Mesendoderm (in vitro differentiated cells): ENCODE measurements at regions not wholly inside any gene's neighbourhood (a gene's known extent, or its start where the extent isn't known, plus 50 kb on each side); places are given as distances from the start of the nearest gene placed in this dataset.
A peak's percentile ranks its signal among the peaks of the same experiment; 100 is the strongest.

Source experiments
- DNase-seq: peaks from one replicate; pipeline ENCODE4 v3.0.0; 2013
- H2AK5ac ChIP-seq: 2 replicates; pipeline ENCODE4 v1.6.1; 2013; ENCODE audit warnings: low read length, inconsistent platforms
- H2BK120ac ChIP-seq: 2 replicates; pipeline ENCODE4 v1.6.1; 2013; ENCODE audit warnings: low read depth, mild to moderate bottlenecking, low read length, moderate library complexity, mixed read lengths
- H2BK15ac ChIP-seq: replicated peaks from 2 replicates; pipeline ENCODE4 v1.6.1; 2013; ENCODE audit warnings: low read depth, mild to moderate bottlenecking, moderate library complexity
- H2BK5ac ChIP-seq: 2 replicates; pipeline ENCODE4 v1.6.1; 2013; ENCODE audit warnings: low read length, inconsistent platforms
- H3K18ac ChIP-seq: 2 replicates; pipeline ENCODE4 v1.6.1; 2013; ENCODE audit warnings: mild to moderate bottlenecking, low read length, mixed read lengths
- H3K23ac ChIP-seq: one replicate; pipeline ENCODE4 v1.6.1; 2013; ENCODE audit warnings: low read length
- H3K27ac ChIP-seq: 2 replicates; pipeline ENCODE4 v1.5.1; 2013; ENCODE audit warnings: low read depth, mild to moderate bottlenecking, inconsistent platforms, low read length, moderate library complexity
- H3K27me3 ChIP-seq: 2 replicates; pipeline ENCODE4 v1.6.1; 2013; ENCODE audit warnings: low read length, control low read depth, mild to moderate bottlenecking, inconsistent platforms; ENCODE audit not compliant: insufficient read depth, poor library complexity
- H3K36me3 ChIP-seq: 2 replicates; pipeline ENCODE4 v1.6.1; 2013; ENCODE audit warnings: low read length, inconsistent platforms; ENCODE audit not compliant: control insufficient read depth, insufficient read depth
- H3K4ac ChIP-seq: one replicate; pipeline ENCODE4 v1.6.1; 2013; ENCODE audit warnings: low read depth, mild to moderate bottlenecking, low read length, moderate library complexity
- H3K4me1 ChIP-seq: 2 replicates; pipeline ENCODE4 v1.6.1; 2013; ENCODE audit warnings: low read depth, low read length, inconsistent platforms; ENCODE audit not compliant: control insufficient read depth
- H3K4me2 ChIP-seq: 2 replicates; pipeline ENCODE4 v1.6.1; 2013; ENCODE audit warnings: low read length
- H3K4me3 ChIP-seq: 2 replicates; pipeline ENCODE4 v1.5.1; 2013; ENCODE audit warnings: mild to moderate bottlenecking, low read length
- H3K56ac ChIP-seq: one replicate; pipeline ENCODE4 v1.6.1; 2013; ENCODE audit warnings: low read length
- H3K79me1 ChIP-seq: 2 replicates; pipeline ENCODE4 v1.6.1; 2013; ENCODE audit warnings: low read length, inconsistent platforms
- H3K79me2 ChIP-seq: 2 replicates; pipeline ENCODE4 v1.6.1; 2013; ENCODE audit warnings: mild to moderate bottlenecking, low read length; ENCODE audit not compliant: control insufficient read depth, insufficient read depth
- H3K9ac ChIP-seq: 2 replicates; pipeline ENCODE4 v1.6.1; 2013; ENCODE audit warnings: low read length, inconsistent platforms
- H4K5ac ChIP-seq: one replicate; pipeline ENCODE4 v1.6.1; 2013; ENCODE audit warnings: low read length
- H4K8ac ChIP-seq: one replicate; pipeline ENCODE4 v1.6.1; 2013; ENCODE audit warnings: low read depth, mild to moderate bottlenecking, control low read depth, low read length, moderate library complexity
- WGBS: extraction: QIAGEN DNeasy Blood & Tissue Kit; methylation state at CpG from one replicate; pipeline ENCODE4 v1.1.7; 2013; ENCODE audit warnings: low lambda C conversion rate, missing lambda C conversion rate; ENCODE audit not compliant: insufficient coverage; ENCODE audit errors: extremely low coverage; 5-methylcytosine and 5-hydroxymethylcytosine counted together

GRCh38 chr5:82341325-82341724, 63.2 kb upstream of the RPS23 start:
- H3K27me3 ChIP-seq = no peaks in the 10 kb centered on the region
- H3K4ac ChIP-seq = no peak overlapping the region
- no peak overlapping the region for H4K8ac ChIP-seq
- H3K56ac ChIP-seq = no peak overlapping the region
- no peak overlapping the region for H4K5ac ChIP-seq
- H3K23ac ChIP-seq = no peak overlapping the region
- H2BK5ac ChIP-seq = no peak overlapping the region
- no peak overlapping the region for H3K9ac ChIP-seq
- no peak overlapping the region for H3K4me2 ChIP-seq
- no peak overlapping the region for H3K18ac ChIP-seq
- no peak overlapping the region for H3K27ac ChIP-seq
- no peak overlapping the region for H2BK15ac ChIP-seq
- H3K36me3 ChIP-seq = no peaks in the 10 kb centered on the region
- WGBS = no CpG with 5 or more reads among the region's 1 CpG
- no peaks in the 10 kb centered on the region for H3K4me1 ChIP-seq
- no peaks in the 10 kb centered on the region for H3K79me1 ChIP-seq
- H2AK5ac ChIP-seq = no peak overlapping the region
- H3K79me2 ChIP-seq = no peaks in the 10 kb centered on the region
- DNase-seq = no peak
- no peak overlapping the region for H3K4me3 ChIP-seq
- no peak overlapping the region for H2BK120ac ChIP-seq

- WGBS = no CpG with 5 or more reads among the region's 5 CpGs
Observed at GRCh38 chr5:82340799-82341198, 62.6 kb upstream of the RPS23 start.

GRCh38 chr5:82339792-82340191, 61.6 kb upstream of the RPS23 start:
- Histone ChIP-seq H2BK120ac (no peak overlapping the region), H3K23ac (no peak overlapping the region), H3K4me2 (no peak overlapping the region), H2AK5ac (no peak overlapping the region), H3K4me1 (no peaks in the 10 kb centered on the region), H3K9ac (no peak overlapping the region), H3K4ac (peak overlapping the region; percentile 43), H3K79me2 (no peaks in the 10 kb centered on the region), H3K36me3 (no peaks in the 10 kb centered on the region), H3K56ac (no peak overlapping the region), H2BK15ac (no peak overlapping the region), H3K79me1 (no peaks in the 10 kb centered on the region), H3K27ac (no peak overlapping the region), H3K4me3 (no peak overlapping the region), H3K27me3 (no peaks in the 10 kb centered on the region), H4K5ac (no peak overlapping the region), H3K18ac (no peak overlapping the region), H2BK5ac (no peak overlapping the region), H4K8ac (no peak overlapping the region)
- no peak for DNase-seq
- no CpG with 5 or more reads among the region's 3 CpGs for WGBS

More at GRCh38 chr5:82340799-82341198, 62.6 kb upstream of the RPS23 start:
- H2BK5ac ChIP-seq = no peak overlapping the region
- no peaks in the 10 kb centered on the region for H3K79me1 ChIP-seq
- H3K79me2 ChIP-seq = no peaks in the 10 kb centered on the region
- H4K8ac ChIP-seq = no peak overlapping the region
- H3K9ac ChIP-seq = no peak overlapping the region
- H3K4me2 ChIP-seq = no peak overlapping the region
- no peak overlapping the region for H2AK5ac ChIP-seq
- H3K56ac ChIP-seq = no peak overlapping the region
- no peak overlapping the region for H4K5ac ChIP-seq
- no peak for DNase-seq
- no peaks in the 10 kb centered on the region for H3K36me3 ChIP-seq
- H2BK15ac ChIP-seq = no peak overlapping the region
- no peak overlapping the region for H3K27ac ChIP-seq
- H2BK120ac ChIP-seq = no peak overlapping the region
- H3K4me1 ChIP-seq = no peaks in the 10 kb centered on the region
- H3K4me3 ChIP-seq = no peak overlapping the region
- no peak overlapping the region for H3K23ac ChIP-seq
- no peaks in the 10 kb centered on the region for H3K27me3 ChIP-seq
- H3K4ac ChIP-seq = no peak overlapping the region
- H3K18ac ChIP-seq = no peak overlapping the region

DNA sequence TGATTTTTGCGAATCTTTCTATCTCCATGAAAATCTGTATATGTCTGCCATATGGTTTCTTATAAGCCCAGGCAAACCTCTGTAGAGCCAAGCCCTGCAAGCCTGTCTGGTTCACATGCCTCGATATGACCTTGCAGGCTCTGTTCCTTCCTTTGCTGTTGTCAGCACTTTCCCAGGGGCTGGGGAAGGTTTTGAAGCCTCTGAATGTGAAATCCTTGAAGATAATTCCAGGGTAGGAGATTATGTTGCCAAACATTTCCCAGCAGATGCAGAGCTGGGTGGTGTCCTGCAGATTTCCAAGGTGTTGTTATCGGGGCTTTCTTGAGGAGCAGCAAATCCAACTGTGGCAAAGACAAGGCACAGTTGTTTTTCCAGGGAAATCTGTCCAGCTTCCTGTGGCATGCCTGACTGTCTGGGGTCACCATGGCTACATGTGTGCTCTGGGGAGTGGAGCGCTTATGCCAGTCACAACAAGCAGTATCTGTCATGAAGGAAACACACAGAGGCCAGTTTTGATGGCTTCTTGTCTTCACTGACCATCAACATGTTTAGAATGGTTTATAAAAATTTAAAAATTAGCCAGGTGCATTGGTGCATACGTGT, 60.7 kb upstream of the RPS23 start:
- Histone ChIP-seq H3K79me2 (no peaks in the 10 kb centered on the region), H3K27ac (no peak overlapping the region), H2BK120ac (no peak overlapping the region), H2BK15ac (no peak overlapping the region), H4K5ac (no peak overlapping the region), H2BK5ac (no peak overlapping the region), H3K4me1 (no peaks in the 10 kb centered on the region), H3K18ac (no peak overlapping the region), H3K4me2 (no peak overlapping the region), H3K36me3 (no peaks in the 10 kb centered on the region), H2AK5ac (no peak overlapping the region), H3K79me1 (no peaks in the 10 kb centered on the region), H3K9ac (no peak overlapping the region), H3K23ac (no peak overlapping the region), H3K56ac (no peak overlapping the region), H3K27me3 (no peaks in the 10 kb centered on the region), H3K4ac (no peak overlapping the region), H4K8ac (no peak overlapping the region), H3K4me3 (no peak overlapping the region)
- WGBS = no CpG with 5 or more reads among the region's 5 CpGs
- no peak for DNase-seq

DNA sequence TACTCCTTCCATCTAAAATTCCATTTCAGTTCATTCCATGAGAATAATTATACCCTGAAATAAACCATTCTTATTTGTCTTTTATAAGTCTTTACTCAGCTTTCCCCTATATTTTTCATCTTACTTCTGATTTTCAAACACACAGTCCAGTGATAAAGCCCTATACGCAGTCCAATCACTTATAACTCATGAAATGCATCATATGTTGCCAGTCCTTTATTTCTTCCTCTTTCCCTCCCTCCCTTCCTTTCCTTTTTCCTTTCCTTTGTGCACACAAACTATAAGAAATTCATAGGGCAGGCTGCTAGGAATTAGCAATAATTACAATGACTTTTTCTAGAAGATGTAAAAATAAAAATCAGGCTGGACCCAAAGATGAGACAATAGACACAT, 58.8 kb upstream of the RPS23 start:
- no peak overlapping the region for H2BK15ac ChIP-seq
- H2BK120ac ChIP-seq = no peak overlapping the region
- no peak overlapping the region for H3K4ac ChIP-seq
- no peaks in the 10 kb centered on the region for H3K79me1 ChIP-seq
- no peak overlapping the region for H3K27ac ChIP-seq
- H4K5ac ChIP-seq = no peak overlapping the region
- H3K4me3 ChIP-seq = no peak overlapping the region
- no peak overlapping the region for H4K8ac ChIP-seq
- no peaks in the 10 kb centered on the region for H3K27me3 ChIP-seq
- H3K23ac ChIP-seq = no peak overlapping the region
- H3K9ac ChIP-seq = no peak overlapping the region
- no peak overlapping the region for H3K56ac ChIP-seq
- no peaks in the 10 kb centered on the region for H3K79me2 ChIP-seq
- no peak for DNase-seq
- no peak overlapping the region for H2AK5ac ChIP-seq
- H3K4me1 ChIP-seq = no peaks in the 10 kb centered on the region
- WGBS = no CpG with 5 or more reads among the region's 1 CpG
- no peak overlapping the region for H2BK5ac ChIP-seq
- no peak overlapping the region for H3K18ac ChIP-seq
- no peak overlapping the region for H3K4me2 ChIP-seq
- no peaks in the 10 kb centered on the region for H3K36me3 ChIP-seq
